Adrenal gland (tissue), 9 donors: ENCODE measurements at regions not wholly inside any gene's neighbourhood (a gene's known extent, or its start where the extent isn't known, plus 50 kb on each side); places are given as distances from the start of the nearest gene placed in this dataset.
A peak's percentile ranks its signal among the peaks of the same experiment; 100 is the strongest.

Experiments
- DNase-seq, 7 donors: peaks; one replicate each; pipeline ENCODE4 v3.0.0-alpha.2; 2019 to 2020
- H3K27ac ChIP-seq, 5 donors: fragments of 200-600 bp; sonication (generic) in 4 of 5; 1 replicate in 3 of 5; 2 replicates in 2 of 5; pipeline versions ENCODE4 v1.5.1 to v1.8.0; 2016 to 2020; ENCODE audit warnings: mild to moderate bottlenecking in 1 of 5
- H3K27me3 ChIP-seq: fragments of 200-600 bp; 2 replicates; pipeline ENCODE4 v1.8.0; 2021
- H3K36me3 ChIP-seq, 2 donors: fragments of 200-600 bp; replicated peaks in 1 of 2; 1 replicate in 1 of 2; 2 replicates in 1 of 2; pipeline versions ENCODE4 v1.5.1 to v1.8.0; 2018 to 2022
- H3K4me1 ChIP-seq, 2 donors: fragments of 200-600 bp; replicated peaks in 1 of 2; 1 replicate in 1 of 2; 2 replicates in 1 of 2; pipeline versions ENCODE4 v1.5.1 to v1.8.0; 2018 to 2021
- H3K4me3 ChIP-seq, 4 donors: fragments of 200-600 bp; sonication (generic) in 3 of 4; one replicate each; pipeline ENCODE4 v1.5.1; 2016 to 2018
- H3K9me3 ChIP-seq, 3 donors: fragments of 200-600 bp; sonication (generic) in 1 of 3; replicated peaks in 1 of 3; 1 replicate in 2 of 3; 2 replicates in 1 of 3; pipeline versions ENCODE4 v1.5.1 to v1.8.0; 2016 to 2021
- CTCF ChIP-seq, 6 experiments: fragments of 450-650 bp in 4 of 6; fragments of 200-600 bp in 2 of 6; sonication (generic) in 1 of 6; IDR thresholded peaks; 1 replicate in 5 of 6; 2 replicates in 1 of 6; pipeline versions ENCODE4 v1.5.1 to v1.8.0; 2016 to 2021; ENCODE audit warnings: antibody characterized with exemption in 6 of 6, mild to moderate bottlenecking in 2 of 6, moderate library complexity in 1 of 6
- POLR2A ChIP-seq, 2 donors: fragments of 450-650 bp; IDR thresholded peaks; one replicate each; pipeline ENCODE4 v1.6.1; 2017; ENCODE audit warnings: antibody characterized with exemption in 2 of 2, mild to moderate bottlenecking in 2 of 2, moderate library complexity in 1 of 2
- WGBS, 4 donors: extraction: QIAGEN DNeasy Blood & Tissue Kit in 2 of 4; methylation state at CpG; one replicate each; pipeline versions ENCODE4 v1.1.5 to v1.1.7; 2013 to 2017; 5-methylcytosine and 5-hydroxymethylcytosine counted together
- intact Hi-C, 2 donors: fragments of 100-400 bp; cut with DNase I; formaldehyde crosslinking; loops; one replicate each; pipeline versions ENCODE4 v1.14.1 to v1.15.0; 2022 to 2023
- donor health status: healthy with polysubstance abuse.
- donor health status: Bipolar disorder and iron deficiency.
- donor health status: DM: yes; HTN: yes; CAD: no.
- donor health status: DM: no; HTN: no; CAD: no.
- donor health status: DM: no; HTN: no; CAD: no.

GRCh38 chr4:41442810-41443209 lies 95.1 kb upstream of the LIMCH1 start:
- Histone ChIP-seq H3K4me3 (no peak overlapping the region), H3K27me3 (no peaks in the 10 kb centered on the region), H3K9me3 (no peaks in the 10 kb centered on the region), H3K27ac (no peak overlapping the region), H3K4me1 (peaks cover 25 to 49% of the 10 kb centered on the region in 2 donors), H3K36me3 (no peaks in the 10 kb centered on the region)
- no peak for DNase-seq
- intact Hi-C loops: no loop called here
- no peak for TF ChIP-seq CTCF (IDR thresholded peaks at IDR 0.05)

- no peak overlapping the region for H3K4me3 ChIP-seq
- H3K36me3 ChIP-seq: no peaks in the 10 kb centered on the region
- no peak for DNase-seq
- H3K9me3 ChIP-seq: no peaks in the 10 kb centered on the region
- H3K27me3 ChIP-seq: no peaks in the 10 kb centered on the region
- no peak overlapping the region for H3K27ac ChIP-seq
- TF ChIP-seq POLR2A (IDR thresholded peaks at IDR 0.05): no peak
- TF ChIP-seq CTCF (IDR thresholded peaks at IDR 0.05): no peak
- intact Hi-C loops: no loop called here
- 80 to 86% (median 84%) methylated on average over 5 of the region's 5 CpGs for WGBS, 4 donors
- peaks cover 30 to 52% of the 10 kb centered on the region in 2 donors for H3K4me1 ChIP-seq
Observed at GRCh38 chr4:41443340-41444079, 94.4 kb upstream of the LIMCH1 start.

GRCh38 chr4:41446391-41446790 lies 91.6 kb upstream of the LIMCH1 start:
- intact Hi-C loops: no loop called here
- H3K27me3 ChIP-seq: no peaks in the 10 kb centered on the region
- no peaks in the 10 kb centered on the region for H3K9me3 ChIP-seq
- H3K4me1 ChIP-seq: peaks cover 23 to 50% of the 10 kb centered on the region in 2 donors
- WGBS, 4 donors: 92 to 97% (median 94%) methylated on average over 1 of the region's 1 CpG
- H3K4me3 ChIP-seq: no peak overlapping the region
- H3K36me3 ChIP-seq: no peaks in the 10 kb centered on the region
- H3K27ac ChIP-seq: peak overlapping the region in 1 of 5 donors; percentile 49
- no peak for TF ChIP-seq POLR2A (IDR thresholded peaks at IDR 0.05)
- no peak for TF ChIP-seq CTCF (IDR thresholded peaks at IDR 0.05)
- no peak for DNase-seq

- no peak for DNase-seq
Observed at GRCh38 chr4:41446981-41447725, 90.8 kb upstream of the LIMCH1 start.

More at GRCh38 chr4:41446981-41447725, 90.8 kb upstream of the LIMCH1 start:
- no peaks in the 10 kb centered on the region for H3K9me3 ChIP-seq
- intact Hi-C loops: no loop called here
- H3K36me3 ChIP-seq: no peaks in the 10 kb centered on the region
- H3K4me3 ChIP-seq: no peak overlapping the region
- 94 to 97% (median 94%) methylated on average over 11 of the region's 11 CpGs for WGBS, 4 donors
- no peak overlapping the region for H3K27ac ChIP-seq
- TF ChIP-seq POLR2A (IDR thresholded peaks at IDR 0.05) (no peak), CTCF (IDR thresholded peaks at IDR 0.05) (no peak)
- no peaks in the 10 kb centered on the region for H3K27me3 ChIP-seq
- H3K4me1 ChIP-seq: peaks cover 23 to 50% of the 10 kb centered on the region in 2 donors
